A549 (cell line): ENCODE measurements at regions not wholly inside any gene's neighbourhood (a gene's known extent, or its start where the extent isn't known, plus 50 kb on each side); places are given as distances from the start of the nearest gene placed in this dataset.
A peak's percentile ranks its signal among the peaks of the same experiment; 100 is the strongest.

Experiments used
- CEBPB ChIP-seq, 2 experiments: fragments of >200 bp in 1 of 2; sonication (Bioruptor Twin) in 1 of 2; formaldehyde crosslinking in 1 of 2; IDR thresholded peaks; 2 replicates each; pipeline ENCODE4 v1.6.1; 2012 to 2016
- CTCF ChIP-seq: fragments of >200 bp; sonication (Bioruptor Twin); formaldehyde crosslinking; IDR thresholded peaks from 3 replicates; pipeline ENCODE4 v1.5.1; 2016
- EHF ChIP-seq: fragments of 250-450 bp; sonication (Bioruptor Pico); IDR thresholded peaks from 2 replicates; pipeline ENCODE4 v1.5.0; 2020; ENCODE audit warnings: mild to moderate bottlenecking
- EP300 ChIP-seq, 2 experiments: fragments of >200 bp; sonication (Bioruptor Twin); formaldehyde crosslinking; IDR thresholded peaks; 2 replicates in 1 of 2; 3 replicates in 1 of 2; pipeline ENCODE4 v1.6.1; 2016 to 2017
- MAZ ChIP-seq: fragments of 150-350 bp; IDR thresholded peaks from 2 replicates; pipeline ENCODE4 v1.6.1; 2014; ENCODE audit warnings: antibody characterized with exemption, low read depth, low read length, borderline replicate concordance
- MYC ChIP-seq: IDR thresholded peaks from 2 replicates; pipeline ENCODE4 v1.6.1; 2012; ENCODE audit warnings: mild to moderate bottlenecking, inconsistent platforms, low read length, improper control_type of control experiment, borderline replicate concordance
- PHF8 ChIP-seq: fragments of 200-600 bp; sonication (generic); IDR thresholded peaks from 2 replicates; pipeline ENCODE4 v1.6.1; 2016; ENCODE audit warnings: low read depth, mild to moderate bottlenecking, antibody characterized with exemption, moderate library complexity, borderline replicate concordance
- POLR2A ChIP-seq: IDR thresholded peaks from 2 replicates; pipeline ENCODE4 v1.6.1; 2012; ENCODE audit warnings: mild to moderate bottlenecking, low read length
- RAD21 ChIP-seq, 2 experiments: fragments of >200 bp in 1 of 2; sonication (Bioruptor Twin) in 1 of 2; formaldehyde crosslinking in 1 of 2; IDR thresholded peaks in 1 of 2; conservative IDR thresholded peaks in 1 of 2; 2 replicates in 1 of 2; 3 replicates in 1 of 2; pipeline ENCODE4 v1.6.1; 2012 to 2018; ENCODE audit warnings: inconsistent platforms in 1 of 2
- REST ChIP-seq: fragments of 200-600 bp; sonication (generic); IDR thresholded peaks from 2 replicates; pipeline ENCODE4 v1.6.1; 2016; ENCODE audit warnings: antibody characterized with exemption, mild to moderate bottlenecking, moderate library complexity
- RFX5 ChIP-seq: fragments of 450-650 bp; IDR thresholded peaks from 2 replicates; pipeline ENCODE4 v1.7.1; 2014; ENCODE audit warnings: antibody characterized with exemption, mild to moderate bottlenecking, moderate library complexity
- TF ChIP-seq, protein P1 (sequence below): IDR thresholded peaks from 2 replicates; pipeline ENCODE4 v1.6.1; 2012

- TF ChIP-seq CTCF, result peak; percentile 75
- TF ChIP-seq REST, result no peak
- no peak for TF ChIP-seq CEBPB (IDR thresholded peaks at IDR 0.05)
- no peak for TF ChIP-seq PHF8
- TF ChIP-seq, protein P1, sequence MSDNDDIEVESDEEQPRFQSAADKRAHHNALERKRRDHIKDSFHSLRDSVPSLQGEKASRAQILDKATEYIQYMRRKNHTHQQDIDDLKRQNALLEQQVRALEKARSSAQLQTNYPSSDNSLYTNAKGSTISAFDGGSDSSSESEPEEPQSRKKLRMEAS, result no peak
- TF ChIP-seq MAZ, result no peak
- TF ChIP-seq EP300 (IDR thresholded peaks at IDR 0.05), result no peak
- TF ChIP-seq EHF (CRISPR knock-in tag), result no peak
- TF ChIP-seq POLR2A, result no peak
- TF ChIP-seq RFX5, result no peak
- TF ChIP-seq RAD21 (conservative IDR thresholded peaks at IDR 0.05 in 1 of 2, IDR thresholded peaks at IDR 0.05 in 1 of 2), result peak; percentile 57 to 62
- TF ChIP-seq MYC, result no peak
Measured at GRCh38 chr10:63866075-63866746, 345.0 kb downstream of the REEP3 start.
